Mucosa of descending colon (tissue), 3 donors: ENCODE measurements at regions not wholly inside any gene's neighbourhood (a gene's known extent, or its start where the extent isn't known, plus 50 kb on each side); places are given as distances from the start of the nearest gene placed in this dataset.

Experiments
- ATAC-seq: fragments of 200-7000 bp; cut with Tn5 transposase; one replicate; pipeline ENCODE4 v1.9.1; 2020; ENCODE audit warnings: mild to moderate bottlenecking, moderate library complexity
- DNase-seq, 3 donors: peaks; one replicate each; pipeline ENCODE4 v3.0.0-alpha.2; 2020
- H3K36me3 ChIP-seq: fragments of 200-600 bp; one replicate; pipeline ENCODE4 v1.8.0; 2021; ENCODE audit warnings: low read depth, mild to moderate bottlenecking
- H3K4me1 ChIP-seq: fragments of 200-600 bp; one replicate; pipeline ENCODE4 v1.8.0; 2021; ENCODE audit warnings: low read depth, mild to moderate bottlenecking
- H3K4me3 ChIP-seq: fragments of 200-600 bp; one replicate; pipeline ENCODE4 v1.8.0; 2021; ENCODE audit warnings: mild to moderate bottlenecking
- H3K9me3 ChIP-seq: fragments of 200-600 bp; one replicate; pipeline ENCODE4 v1.8.0; 2021; ENCODE audit warnings: mild to moderate bottlenecking
- CTCF ChIP-seq: fragments of 200-600 bp; IDR thresholded peaks from one replicate; pipeline ENCODE4 v1.8.0; 2022; ENCODE audit warnings: antibody characterized with exemption, mild to moderate bottlenecking
- intact Hi-C, 2 donors: fragments of 100-400 bp; cut with DNase I in 1 of 2; cut with micrococcal nuclease in 1 of 2; formaldehyde crosslinking; loops; one replicate each; pipeline versions ENCODE4 v1.11.0 to v1.11.1; 2022; cut with DNase I, micrococcal nuclease
- donor health status: DM: no; HTN: no; CAD: no; lungs with moderate emphysema.
- donor health status: DM: no; HTN: no; CAD: no.
- donor health status: DM: no; HTN: yes; CAD: no.

GRCh38 chrX:113920661-113921060 is 663.2 kb upstream of the HTR2C start:
- no peak for TF ChIP-seq CTCF
- ATAC-seq, result no peak

GRCh38 chrX:113919387-113919786 is 664.5 kb upstream of the HTR2C start:
- H3K9me3 ChIP-seq, result no peaks in the 10 kb centered on the region
- H3K36me3 ChIP-seq, result no peaks in the 10 kb centered on the region
- H3K4me1 ChIP-seq, result no peaks in the 10 kb centered on the region
- H3K4me3 ChIP-seq, result no peak overlapping the region
- ATAC-seq (no peak), DNase-seq (no peak)
- intact Hi-C loops, result no loop called here
- no peak for TF ChIP-seq CTCF

More at GRCh38 chrX:113920661-113921060, 663.2 kb upstream of the HTR2C start:
- no peaks in the 10 kb centered on the region for H3K9me3 ChIP-seq
- no peak overlapping the region for H3K4me3 ChIP-seq
- no peaks in the 10 kb centered on the region for H3K36me3 ChIP-seq
- intact Hi-C loops, result no loop called here
- H3K4me1 ChIP-seq, result no peaks in the 10 kb centered on the region
- DNase-seq, result no peak

GRCh38 chrX:113906168-113906567 is 677.7 kb upstream of the HTR2C start:
- Histone ChIP-seq H3K9me3 (no peaks in the 10 kb centered on the region), H3K4me1 (no peaks in the 10 kb centered on the region), H3K36me3 (no peaks in the 10 kb centered on the region), H3K4me3 (no peak overlapping the region)
- TF ChIP-seq CTCF, result no peak
- no peak for DNase-seq
- ATAC-seq, result no peak
- intact Hi-C loops, result no loop called here

- no peaks in the 10 kb centered on the region for H3K9me3 ChIP-seq
- H3K36me3 ChIP-seq, result no peaks in the 10 kb centered on the region
- no peaks in the 10 kb centered on the region for H3K4me1 ChIP-seq
- TF ChIP-seq CTCF, result no peak
- DNase-seq, result no peak
- intact Hi-C loops, result no loop called here
- no peak for ATAC-seq
- no peak overlapping the region for H3K4me3 ChIP-seq
Observed at GRCh38 chrX:113892891-113893290, 691.0 kb upstream of the HTR2C start.

GRCh38 chrX:113892401-113892800 is 691.5 kb upstream of the HTR2C start:
- H3K36me3 ChIP-seq, result no peaks in the 10 kb centered on the region
- H3K4me1 ChIP-seq, result no peaks in the 10 kb centered on the region
- intact Hi-C loops, result no loop called here
- no peak overlapping the region for H3K4me3 ChIP-seq
- ATAC-seq (no peak), DNase-seq (no peak)
- H3K9me3 ChIP-seq, result no peaks in the 10 kb centered on the region
- no peak for TF ChIP-seq CTCF

- intact Hi-C loops, result no loop called here
- no peaks in the 10 kb centered on the region for H3K9me3 ChIP-seq
Observed at GRCh38 chrX:113873056-113873455, 710.8 kb upstream of the HTR2C start.

More at GRCh38 chrX:113873056-113873455, 710.8 kb upstream of the HTR2C start:
- no peaks in the 10 kb centered on the region for H3K36me3 ChIP-seq
- ATAC-seq (no peak), DNase-seq (no peak)
- TF ChIP-seq CTCF, result no peak
- H3K4me3 ChIP-seq, result no peak overlapping the region
- no peaks in the 10 kb centered on the region for H3K4me1 ChIP-seq
